ENCODE measurements at regions not wholly inside any gene's neighbourhood (a gene's known extent, or its start where the extent isn't known, plus 50 kb on each side); places are given as distances from the start of the nearest gene placed in this dataset.

DNA sequence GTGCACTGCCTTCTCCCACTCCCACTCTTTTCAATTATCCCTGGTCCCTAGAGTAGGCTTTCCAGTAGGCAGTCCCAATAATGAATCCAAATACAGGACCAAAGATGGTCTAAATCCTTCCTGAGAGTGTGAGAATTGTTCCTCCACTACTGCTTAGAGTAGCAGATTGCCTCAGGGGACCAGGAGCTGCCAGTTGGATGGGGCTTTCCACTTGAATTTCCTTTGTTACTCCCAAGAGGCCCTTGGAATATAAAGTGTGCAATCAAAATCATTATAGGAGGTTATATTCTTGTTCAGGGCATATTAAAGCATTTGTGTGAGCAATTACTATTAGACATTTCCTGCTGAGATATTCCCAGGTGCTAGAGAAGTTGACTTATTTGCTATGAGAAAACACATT lies 156.6 kb upstream of the TLL1 start:
- no peak for TF ChIP-seq EZH2 (IDR thresholded peaks at IDR 0.05; ENCODE audit: borderline replicate concordance, low read depth, low read length, poor library complexity, severe bottlenecking)
- TF ChIP-seq, protein P1, sequence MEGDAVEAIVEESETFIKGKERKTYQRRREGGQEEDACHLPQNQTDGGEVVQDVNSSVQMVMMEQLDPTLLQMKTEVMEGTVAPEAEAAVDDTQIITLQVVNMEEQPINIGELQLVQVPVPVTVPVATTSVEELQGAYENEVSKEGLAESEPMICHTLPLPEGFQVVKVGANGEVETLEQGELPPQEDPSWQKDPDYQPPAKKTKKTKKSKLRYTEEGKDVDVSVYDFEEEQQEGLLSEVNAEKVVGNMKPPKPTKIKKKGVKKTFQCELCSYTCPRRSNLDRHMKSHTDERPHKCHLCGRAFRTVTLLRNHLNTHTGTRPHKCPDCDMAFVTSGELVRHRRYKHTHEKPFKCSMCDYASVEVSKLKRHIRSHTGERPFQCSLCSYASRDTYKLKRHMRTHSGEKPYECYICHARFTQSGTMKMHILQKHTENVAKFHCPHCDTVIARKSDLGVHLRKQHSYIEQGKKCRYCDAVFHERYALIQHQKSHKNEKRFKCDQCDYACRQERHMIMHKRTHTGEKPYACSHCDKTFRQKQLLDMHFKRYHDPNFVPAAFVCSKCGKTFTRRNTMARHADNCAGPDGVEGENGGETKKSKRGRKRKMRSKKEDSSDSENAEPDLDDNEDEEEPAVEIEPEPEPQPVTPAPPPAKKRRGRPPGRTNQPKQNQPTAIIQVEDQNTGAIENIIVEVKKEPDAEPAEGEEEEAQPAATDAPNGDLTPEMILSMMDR (conservative IDR thresholded peaks at IDR 0.05; ENCODE audit: low read depth, low read length), result no peak

Measured in A673 (cell line).